ENCODE measurements at regions not wholly inside any gene's neighbourhood (a gene's known extent, or its start where the extent isn't known, plus 50 kb on each side); places are given as distances from the start of the nearest gene placed in this dataset.

GRCh38 chr3:14273901-14274611 is 95.4 kb downstream of the LSM3 start:
- no peak for DNase-seq

- no peak for DNase-seq
These were observed 96.0 kb downstream of the LSM3 start for GRCh38 chr3:14274612-14274936.

- no peak for DNase-seq
These were observed 96.7 kb downstream of the LSM3 start for GRCh38 chr3:14274999-14275961.

GRCh38 chr3:14275962-14276909 is 97.6 kb downstream of the LSM3 start:
- no peak for DNase-seq

- DNase-seq = no peak
These were observed 98.9 kb downstream of the LSM3 start for GRCh38 chr3:14277557-14277956.

GRCh38 chr3:14278265-14278798 is 99.7 kb downstream of the LSM3 start:
- no peak for DNase-seq

GRCh38 chr3:14278799-14279625 is 100.4 kb downstream of the LSM3 start:
- DNase-seq = no peak

GRCh38 chr3:14279626-14280061 is 101.0 kb downstream of the LSM3 start:
- no peak for DNase-seq

GRCh38 chr3:14280326-14280725 is 101.7 kb downstream of the LSM3 start:
- DNase-seq = no peak

- DNase-seq = no peak
These were observed 102.4 kb downstream of the LSM3 start for GRCh38 chr3:14281053-14281452.

GRCh38 chr3:14282001-14282705 is 103.5 kb downstream of the LSM3 start:
- DNase-seq = no peak

- DNase-seq = no peak
These were observed 104.1 kb downstream of the LSM3 start for GRCh38 chr3:14282706-14283075.

GRCh38 chr3:14283092-14283812 is 104.6 kb downstream of the LSM3 start:
- DNase-seq = no peak

GRCh38 chr3:14283813-14284438 is 105.3 kb downstream of the LSM3 start:
- no peak for DNase-seq

GRCh38 chr3:14284694-14285547 is 106.3 kb downstream of the LSM3 start:
- no peak for DNase-seq

- DNase-seq = no peak
These were observed 106.9 kb downstream of the LSM3 start for GRCh38 chr3:14285548-14285925.

- DNase-seq = no peak
These were observed 108.4 kb downstream of the LSM3 start for GRCh38 chr3:14286887-14287500.

GRCh38 chr3:14288177-14288788 is 109.7 kb downstream of the LSM3 start:
- DNase-seq = no peak
